MM.1S (cell line): ENCODE measurements at regions not wholly inside any gene's neighbourhood (a gene's known extent, or its start where the extent isn't known, plus 50 kb on each side); places are given as distances from the start of the nearest gene placed in this dataset.

Source experiments
- DNase-seq: peaks from one replicate; pipeline ENCODE4 v3.0.0-alpha.2; 2015
- H2AFZ ChIP-seq: fragments of 300-600 bp; sonication (generic); 2 replicates; pipeline ENCODE4 v1.6.0; 2016; ENCODE audit warnings: antibody characterized with exemption, low read length
- H3F3A ChIP-seq: fragments of 300-600 bp; sonication (generic); 2 replicates; pipeline ENCODE4 v1.6.1; 2016; ENCODE audit warnings: mild to moderate bottlenecking, antibody characterized with exemption, low read length, moderate library complexity, mixed read lengths; ENCODE audit not compliant: insufficient read depth
- H3K27ac ChIP-seq: fragments of 300-600 bp; sonication (generic); 2 replicates; pipeline ENCODE4 v1.5.1; 2016; ENCODE audit warnings: mild to moderate bottlenecking, low read length
- H3K27me3 ChIP-seq: fragments of 300-600 bp; sonication (generic); replicated peaks from 2 replicates; pipeline ENCODE4 v1.6.0; 2016; ENCODE audit warnings: low read length; ENCODE audit not compliant: insufficient read depth
- H3K36me3 ChIP-seq: fragments of 300-600 bp; sonication (generic); replicated peaks from 2 replicates; pipeline ENCODE4 v1.6.1; 2016; ENCODE audit warnings: mild to moderate bottlenecking, low read length, mixed read lengths; ENCODE audit not compliant: insufficient read depth
- H3K4me1 ChIP-seq: fragments of 300-600 bp; sonication (generic); 2 replicates; pipeline ENCODE4 v1.6.1; 2016; ENCODE audit warnings: low read length, mixed read lengths
- H3K4me2 ChIP-seq: fragments of 300-600 bp; sonication (generic); 2 replicates; pipeline ENCODE4 v1.6.0; 2016; ENCODE audit warnings: low read depth, low read length
- H3K4me3 ChIP-seq: fragments of 300-600 bp; sonication (generic); 2 replicates; pipeline ENCODE4 v1.5.1; 2016; ENCODE audit warnings: low read length, mixed read lengths
- H3K79me2 ChIP-seq: fragments of 300-600 bp; sonication (generic); 2 replicates; pipeline ENCODE4 v1.6.1; 2016; ENCODE audit warnings: mixed run types, low read length, mixed read lengths
- H3K9ac ChIP-seq: fragments of 300-600 bp; sonication (generic); 2 replicates; pipeline ENCODE4 v1.6.1; 2016; ENCODE audit warnings: low read length, mixed read lengths
- H3K9me2 ChIP-seq: fragments of 300-600 bp; sonication (generic); replicated peaks from 2 replicates; pipeline ENCODE4 v1.6.1; 2016; ENCODE audit warnings: mild to moderate bottlenecking, low read length, mixed read lengths; ENCODE audit not compliant: insufficient read depth
- H3K9me3 ChIP-seq: fragments of 300-600 bp; sonication (generic); replicated peaks from 2 replicates; pipeline ENCODE4 v1.6.1; 2016; ENCODE audit warnings: mild to moderate bottlenecking, low read length, mixed read lengths; ENCODE audit not compliant: insufficient read depth
- H4K20me1 ChIP-seq: fragments of 300-600 bp; sonication (generic); 2 replicates; pipeline ENCODE4 v1.6.1; 2016; ENCODE audit warnings: mild to moderate bottlenecking, low read length, moderate library complexity, mixed read lengths; ENCODE audit not compliant: insufficient read depth
- CTCF ChIP-seq: fragments of 300-600 bp; sonication (generic); IDR thresholded peaks from 2 replicates; pipeline ENCODE4 v1.5.1; 2016; ENCODE audit warnings: antibody characterized with exemption, low read length, mixed read lengths
- EZH2 ChIP-seq: fragments of 300-600 bp; sonication (generic); optimal IDR thresholded peaks from 2 replicates; pipeline ENCODE3; 2017; ENCODE audit warnings: low read depth, mild to moderate bottlenecking, antibody characterized with exemption, low read length, mixed read lengths
- EZH2phosphoT487 ChIP-seq: fragments of 300-600 bp; sonication (generic); IDR thresholded peaks from 2 replicates; pipeline ENCODE4 v1.6.1; 2018; ENCODE audit warnings: antibody characterized with exemption, low read length

GRCh38 chr6:74248966-74249365 is 553.0 kb downstream of the CD109 start:
- no peak overlapping the region for H3K4me2 ChIP-seq
- no peak overlapping the region for H3K27ac ChIP-seq
- no peaks in the 10 kb centered on the region for H3K27me3 ChIP-seq
- no peak overlapping the region for H2AFZ ChIP-seq
- no peaks in the 10 kb centered on the region for H3F3A ChIP-seq
- no peak for TF ChIP-seq CTCF
- no peak for TF ChIP-seq EZH2
- TF ChIP-seq EZH2phosphoT487 = no peak
- H3K9me3 ChIP-seq = no peaks in the 10 kb centered on the region
- no peaks in the 10 kb centered on the region for H3K79me2 ChIP-seq
- H4K20me1 ChIP-seq = no peaks in the 10 kb centered on the region
- H3K36me3 ChIP-seq = no peaks in the 10 kb centered on the region
- no peak overlapping the region for H3K9ac ChIP-seq
- H3K4me3 ChIP-seq = no peak overlapping the region
- no peak for DNase-seq
- H3K9me2 ChIP-seq = no peaks in the 10 kb centered on the region
- peaks cover 4% of the 10 kb centered on the region; the same call in 1 of the 2 replicates for H3K4me1 ChIP-seq

GRCh38 chr6:74222768-74223333 is 526.8 kb downstream of the CD109 start:
- no peaks in the 10 kb centered on the region for H3K36me3 ChIP-seq
- H4K20me1 ChIP-seq = no peaks in the 10 kb centered on the region
- no peaks in the 10 kb centered on the region for H3K79me2 ChIP-seq
- no peaks in the 10 kb centered on the region for H3K9me3 ChIP-seq
- no peak overlapping the region for H3K27ac ChIP-seq
- no peaks in the 10 kb centered on the region for H3K9me2 ChIP-seq
- no peaks in the 10 kb centered on the region for H3K4me1 ChIP-seq
- H3K4me2 ChIP-seq = no peak overlapping the region
- no peak overlapping the region for H3K4me3 ChIP-seq
- H3F3A ChIP-seq = no peaks in the 10 kb centered on the region
- no peak overlapping the region for H3K9ac ChIP-seq
- DNase-seq = no peak
- TF ChIP-seq EZH2phosphoT487 (no peak), CTCF (no peak), EZH2 (no peak)
- no peak overlapping the region for H2AFZ ChIP-seq
- H3K27me3 ChIP-seq = no peaks in the 10 kb centered on the region

GRCh38 chr6:74213995-74214394 is 518.0 kb downstream of the CD109 start:
- no peaks in the 10 kb centered on the region for H4K20me1 ChIP-seq
- TF ChIP-seq EZH2phosphoT487 = no peak
- no peak for TF ChIP-seq CTCF
- TF ChIP-seq EZH2 = no peak
- H3K27me3 ChIP-seq = no peaks in the 10 kb centered on the region
- H3K27ac ChIP-seq = no peak overlapping the region
- no peaks in the 10 kb centered on the region for H3F3A ChIP-seq
- no peaks in the 10 kb centered on the region for H3K36me3 ChIP-seq
- H3K79me2 ChIP-seq = no peaks in the 10 kb centered on the region
- H3K4me2 ChIP-seq = no peak overlapping the region
- H3K9me3 ChIP-seq = no peaks in the 10 kb centered on the region
- H3K4me3 ChIP-seq = no peak overlapping the region
- DNase-seq = no peak
- no peak overlapping the region for H2AFZ ChIP-seq
- H3K9ac ChIP-seq = no peak overlapping the region
- no peaks in the 10 kb centered on the region for H3K4me1 ChIP-seq
- no peaks in the 10 kb centered on the region for H3K9me2 ChIP-seq
